AG09309 (cell line): ENCODE measurements at regions not wholly inside any gene's neighbourhood (a gene's known extent, or its start where the extent isn't known, plus 50 kb on each side); places are given as distances from the start of the nearest gene placed in this dataset.
"Not testable (repeated sequence)": the region's sequence is repeated elsewhere in the genome, so short reads cannot be mapped to it uniquely, and the experiment has no call there.

Source experiments
- DNase-seq: peaks from one replicate; pipeline ENCODE4 v3.0.0-alpha.2; 2010; ENCODE audit warnings: low read depth
- H3K4me3 ChIP-seq: 2 replicates; pipeline ENCODE4 v1.5.1; 2011; ENCODE audit warnings: mild to moderate bottlenecking, low read depth, low read length, moderate library complexity; ENCODE audit not compliant: control insufficient read depth
- CTCF ChIP-seq: IDR thresholded peaks from 2 replicates; pipeline ENCODE4 v1.5.1; 2011; ENCODE audit warnings: mild to moderate bottlenecking, low read depth, low read length, inconsistent platforms; ENCODE audit not compliant: insufficient read depth, control insufficient read depth; ENCODE audit errors: missing control alignments

DNA sequence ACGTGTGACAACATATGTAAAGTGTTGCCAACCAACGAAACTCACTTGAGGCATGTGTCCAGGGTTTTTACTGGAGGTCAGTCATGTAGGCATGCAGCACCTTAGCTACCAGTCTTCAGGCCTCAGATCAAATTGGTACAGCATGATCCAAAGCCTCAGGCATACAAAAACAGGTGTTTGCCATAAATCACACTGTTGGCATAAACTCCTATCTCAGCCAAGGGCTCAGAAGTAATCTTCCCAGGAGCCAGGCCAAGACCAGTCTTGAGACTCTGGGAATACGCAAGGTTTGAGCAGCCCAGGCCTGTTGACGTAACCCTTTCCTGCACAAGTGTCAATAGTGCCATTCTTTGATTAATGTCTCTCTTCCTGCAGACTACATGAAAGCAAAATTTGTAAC is 163.5 kb downstream of the PRL start:
- H3K4me3 ChIP-seq = no peak overlapping the region
- TF ChIP-seq CTCF = no peak
- DNase-seq = no peak

- DNase-seq = no peak
- TF ChIP-seq CTCF = no peak
- H3K4me3 ChIP-seq = no peak overlapping the region
These were observed 162.5 kb downstream of the PRL start for GRCh38 chr6:22134308-22134707.

- DNase-seq = no peak
- no peak overlapping the region for H3K4me3 ChIP-seq
- TF ChIP-seq CTCF = no peak
These were observed 161.4 kb downstream of the PRL start for GRCh38 chr6:22135395-22135794.

GRCh38 chr6:22140736-22141135 is 156.1 kb downstream of the PRL start:
- H3K4me3 ChIP-seq, DNase-seq: not testable (repeated sequence)

GRCh38 chr6:22141241-22141745 is 155.5 kb downstream of the PRL start:
- DNase-seq = no peak
- TF ChIP-seq CTCF = no peak
- no peak overlapping the region for H3K4me3 ChIP-seq

- no peak overlapping the region for H3K4me3 ChIP-seq
- DNase-seq = no peak
- no peak for TF ChIP-seq CTCF
These were observed 154.0 kb downstream of the PRL start for GRCh38 chr6:22142856-22143255.

DNA sequence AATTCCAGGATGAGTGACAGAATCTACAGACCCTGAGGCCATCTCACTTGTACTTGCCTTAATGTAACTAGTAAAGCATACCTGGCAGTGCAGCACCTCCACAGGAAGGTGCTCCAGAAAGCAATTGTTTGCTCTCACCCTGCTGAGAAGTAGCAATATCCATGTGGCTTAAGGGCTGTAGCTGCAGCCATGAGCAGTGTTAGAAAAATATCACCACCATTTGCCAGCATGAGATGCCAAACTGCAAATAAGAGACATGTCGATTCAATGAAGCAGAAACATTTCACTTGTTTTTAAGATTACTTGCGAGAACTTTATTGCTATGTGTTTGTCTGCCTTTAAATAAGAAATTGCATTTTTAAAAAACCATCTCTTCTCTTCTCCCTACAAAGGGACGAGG is 151.5 kb downstream of the PRL start:
- DNase-seq = no peak
- no peak overlapping the region for H3K4me3 ChIP-seq
- TF ChIP-seq CTCF = no peak
